ENCODE measurements at regions not wholly inside any gene's neighbourhood (a gene's known extent, or its start where the extent isn't known, plus 50 kb on each side); places are given as distances from the start of the nearest gene placed in this dataset.

GRCh38 chr1:55301912-55302311 lies 86.7 kb upstream of the USP24 start:
- TF ChIP-seq EZH2 (IDR thresholded peaks at IDR 0.05; ENCODE audit: insufficient read depth, poor library complexity, severe bottlenecking) (no peak), EZH2phosphoT487 (IDR thresholded peaks at IDR 0.05; ENCODE audit: insufficient read depth, low read depth) (no peak)
